H1 (cell line): ENCODE measurements at regions not wholly inside any gene's neighbourhood (a gene's known extent, or its start where the extent isn't known, plus 50 kb on each side); places are given as distances from the start of the nearest gene placed in this dataset.

ENCODE experiments used
- SRF ChIP-seq: IDR thresholded peaks from 2 replicates; pipeline ENCODE4 v1.6.1; 2011; ENCODE audit warnings: mild to moderate bottlenecking, low read depth, low read length, moderate library complexity
- TF ChIP-seq, protein P1 (sequence below): fragments of 300-600 bp; sonication (generic); IDR thresholded peaks from 2 replicates; pipeline ENCODE4 v1.7.1; 2012; ENCODE audit warnings: low read length, moderate library complexity, mild to moderate bottlenecking, inconsistent platforms; ENCODE audit not compliant: insufficient replicate concordance

DNA sequence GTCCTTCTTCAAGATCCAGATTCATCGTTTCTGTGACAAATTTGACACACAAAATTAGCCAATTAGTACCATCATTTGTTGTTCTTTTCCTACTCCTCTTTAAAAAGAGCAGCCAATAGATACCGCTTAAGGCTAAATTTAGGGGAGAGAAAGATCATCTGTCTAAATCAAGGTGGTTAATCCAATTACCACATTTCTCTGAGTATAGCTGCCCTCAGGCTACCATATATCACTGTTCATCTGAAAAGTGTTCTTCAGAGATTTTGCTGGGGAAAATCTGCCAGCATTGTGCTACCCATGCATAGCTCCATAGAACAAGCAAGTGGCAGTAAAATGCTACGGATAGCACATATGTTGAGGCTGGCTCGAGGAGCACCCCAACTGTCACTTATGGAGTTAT, 110.3 kb upstream of the ESRRG start (continued):
- TF ChIP-seq, protein P1, sequence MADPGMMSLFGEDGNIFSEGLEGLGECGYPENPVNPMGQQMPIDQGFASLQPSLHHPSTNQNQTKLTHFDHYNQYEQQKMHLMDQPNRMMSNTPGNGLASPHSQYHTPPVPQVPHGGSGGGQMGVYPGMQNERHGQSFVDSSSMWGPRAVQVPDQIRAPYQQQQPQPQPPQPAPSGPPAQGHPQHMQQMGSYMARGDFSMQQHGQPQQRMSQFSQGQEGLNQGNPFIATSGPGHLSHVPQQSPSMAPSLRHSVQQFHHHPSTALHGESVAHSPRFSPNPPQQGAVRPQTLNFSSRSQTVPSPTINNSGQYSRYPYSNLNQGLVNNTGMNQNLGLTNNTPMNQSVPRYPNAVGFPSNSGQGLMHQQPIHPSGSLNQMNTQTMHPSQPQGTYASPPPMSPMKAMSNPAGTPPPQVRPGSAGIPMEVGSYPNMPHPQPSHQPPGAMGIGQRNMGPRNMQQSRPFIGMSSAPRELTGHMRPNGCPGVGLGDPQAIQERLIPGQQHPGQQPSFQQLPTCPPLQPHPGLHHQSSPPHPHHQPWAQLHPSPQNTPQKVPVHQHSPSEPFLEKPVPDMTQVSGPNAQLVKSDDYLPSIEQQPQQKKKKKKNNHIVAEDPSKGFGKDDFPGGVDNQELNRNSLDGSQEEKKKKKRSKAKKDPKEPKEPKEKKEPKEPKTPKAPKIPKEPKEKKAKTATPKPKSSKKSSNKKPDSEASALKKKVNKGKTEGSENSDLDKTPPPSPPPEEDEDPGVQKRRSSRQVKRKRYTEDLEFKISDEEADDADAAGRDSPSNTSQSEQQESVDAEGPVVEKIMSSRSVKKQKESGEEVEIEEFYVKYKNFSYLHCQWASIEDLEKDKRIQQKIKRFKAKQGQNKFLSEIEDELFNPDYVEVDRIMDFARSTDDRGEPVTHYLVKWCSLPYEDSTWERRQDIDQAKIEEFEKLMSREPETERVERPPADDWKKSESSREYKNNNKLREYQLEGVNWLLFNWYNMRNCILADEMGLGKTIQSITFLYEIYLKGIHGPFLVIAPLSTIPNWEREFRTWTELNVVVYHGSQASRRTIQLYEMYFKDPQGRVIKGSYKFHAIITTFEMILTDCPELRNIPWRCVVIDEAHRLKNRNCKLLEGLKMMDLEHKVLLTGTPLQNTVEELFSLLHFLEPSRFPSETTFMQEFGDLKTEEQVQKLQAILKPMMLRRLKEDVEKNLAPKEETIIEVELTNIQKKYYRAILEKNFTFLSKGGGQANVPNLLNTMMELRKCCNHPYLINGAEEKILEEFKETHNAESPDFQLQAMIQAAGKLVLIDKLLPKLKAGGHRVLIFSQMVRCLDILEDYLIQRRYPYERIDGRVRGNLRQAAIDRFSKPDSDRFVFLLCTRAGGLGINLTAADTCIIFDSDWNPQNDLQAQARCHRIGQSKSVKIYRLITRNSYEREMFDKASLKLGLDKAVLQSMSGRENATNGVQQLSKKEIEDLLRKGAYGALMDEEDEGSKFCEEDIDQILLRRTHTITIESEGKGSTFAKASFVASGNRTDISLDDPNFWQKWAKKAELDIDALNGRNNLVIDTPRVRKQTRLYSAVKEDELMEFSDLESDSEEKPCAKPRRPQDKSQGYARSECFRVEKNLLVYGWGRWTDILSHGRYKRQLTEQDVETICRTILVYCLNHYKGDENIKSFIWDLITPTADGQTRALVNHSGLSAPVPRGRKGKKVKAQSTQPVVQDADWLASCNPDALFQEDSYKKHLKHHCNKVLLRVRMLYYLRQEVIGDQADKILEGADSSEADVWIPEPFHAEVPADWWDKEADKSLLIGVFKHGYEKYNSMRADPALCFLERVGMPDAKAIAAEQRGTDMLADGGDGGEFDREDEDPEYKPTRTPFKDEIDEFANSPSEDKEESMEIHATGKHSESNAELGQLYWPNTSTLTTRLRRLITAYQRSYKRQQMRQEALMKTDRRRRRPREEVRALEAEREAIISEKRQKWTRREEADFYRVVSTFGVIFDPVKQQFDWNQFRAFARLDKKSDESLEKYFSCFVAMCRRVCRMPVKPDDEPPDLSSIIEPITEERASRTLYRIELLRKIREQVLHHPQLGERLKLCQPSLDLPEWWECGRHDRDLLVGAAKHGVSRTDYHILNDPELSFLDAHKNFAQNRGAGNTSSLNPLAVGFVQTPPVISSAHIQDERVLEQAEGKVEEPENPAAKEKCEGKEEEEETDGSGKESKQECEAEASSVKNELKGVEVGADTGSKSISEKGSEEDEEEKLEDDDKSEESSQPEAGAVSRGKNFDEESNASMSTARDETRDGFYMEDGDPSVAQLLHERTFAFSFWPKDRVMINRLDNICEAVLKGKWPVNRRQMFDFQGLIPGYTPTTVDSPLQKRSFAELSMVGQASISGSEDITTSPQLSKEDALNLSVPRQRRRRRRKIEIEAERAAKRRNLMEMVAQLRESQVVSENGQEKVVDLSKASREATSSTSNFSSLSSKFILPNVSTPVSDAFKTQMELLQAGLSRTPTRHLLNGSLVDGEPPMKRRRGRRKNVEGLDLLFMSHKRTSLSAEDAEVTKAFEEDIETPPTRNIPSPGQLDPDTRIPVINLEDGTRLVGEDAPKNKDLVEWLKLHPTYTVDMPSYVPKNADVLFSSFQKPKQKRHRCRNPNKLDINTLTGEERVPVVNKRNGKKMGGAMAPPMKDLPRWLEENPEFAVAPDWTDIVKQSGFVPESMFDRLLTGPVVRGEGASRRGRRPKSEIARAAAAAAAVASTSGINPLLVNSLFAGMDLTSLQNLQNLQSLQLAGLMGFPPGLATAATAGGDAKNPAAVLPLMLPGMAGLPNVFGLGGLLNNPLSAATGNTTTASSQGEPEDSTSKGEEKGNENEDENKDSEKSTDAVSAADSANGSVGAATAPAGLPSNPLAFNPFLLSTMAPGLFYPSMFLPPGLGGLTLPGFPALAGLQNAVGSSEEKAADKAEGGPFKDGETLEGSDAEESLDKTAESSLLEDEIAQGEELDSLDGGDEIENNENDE = peak; percentile 97
- no peak for TF ChIP-seq SRF
